ENCODE measurements at regions not wholly inside any gene's neighbourhood (a gene's known extent, or its start where the extent isn't known, plus 50 kb on each side); places are given as distances from the start of the nearest gene placed in this dataset.
A peak's percentile ranks its signal among the peaks of the same experiment; 100 is the strongest.

DNA sequence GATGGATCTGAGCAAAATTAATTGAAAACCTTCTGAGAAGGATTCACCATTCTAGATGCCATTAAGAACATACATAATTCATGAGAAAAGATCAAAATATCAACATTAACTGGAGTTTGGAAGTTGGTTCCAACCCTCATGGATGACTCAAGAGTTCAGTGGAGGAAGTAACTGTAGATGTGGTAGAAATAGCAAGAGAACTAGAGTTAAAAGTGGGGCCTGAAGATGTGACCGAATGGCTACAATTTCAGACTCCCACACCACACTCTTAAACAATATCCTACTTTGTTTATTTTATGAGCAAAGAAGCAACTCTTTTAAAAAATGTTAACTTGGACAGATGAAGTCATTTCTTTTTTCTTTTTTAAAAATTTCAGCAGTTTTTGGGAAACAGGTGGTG, 354.3 kb downstream of the KLF12 start:
- no peak for DNase-seq

DNA sequence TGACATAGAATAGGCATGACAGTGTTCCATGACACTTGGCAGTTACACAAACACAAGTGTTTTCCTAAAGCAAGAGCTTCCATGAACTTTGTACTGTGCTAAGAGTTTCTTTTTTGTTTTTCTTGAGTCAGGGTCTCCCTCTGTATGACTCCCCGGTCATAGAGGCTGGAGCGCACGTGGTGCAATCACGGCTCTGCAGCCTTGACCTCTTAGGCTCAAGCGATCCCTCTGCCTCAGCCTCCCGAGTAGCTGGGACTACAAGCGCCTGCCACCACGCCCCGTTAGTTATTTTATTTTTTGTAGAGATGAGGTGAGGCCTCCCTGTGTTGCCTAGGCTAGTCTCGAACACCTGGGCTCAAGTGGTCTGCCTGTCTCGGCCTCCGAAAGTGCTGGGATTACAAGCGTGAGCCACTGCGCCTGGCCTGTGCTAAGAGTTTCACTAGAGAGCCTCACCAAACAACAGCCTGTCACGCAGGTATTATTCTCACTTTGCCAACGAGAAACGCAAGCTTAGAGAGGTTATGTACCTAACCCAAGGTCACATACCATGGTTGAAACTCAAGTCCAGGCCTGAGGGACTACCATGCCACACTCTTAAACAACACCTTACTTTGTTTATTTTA, 355.9 kb downstream of the KLF12 start:
- no peak for DNase-seq

DNA sequence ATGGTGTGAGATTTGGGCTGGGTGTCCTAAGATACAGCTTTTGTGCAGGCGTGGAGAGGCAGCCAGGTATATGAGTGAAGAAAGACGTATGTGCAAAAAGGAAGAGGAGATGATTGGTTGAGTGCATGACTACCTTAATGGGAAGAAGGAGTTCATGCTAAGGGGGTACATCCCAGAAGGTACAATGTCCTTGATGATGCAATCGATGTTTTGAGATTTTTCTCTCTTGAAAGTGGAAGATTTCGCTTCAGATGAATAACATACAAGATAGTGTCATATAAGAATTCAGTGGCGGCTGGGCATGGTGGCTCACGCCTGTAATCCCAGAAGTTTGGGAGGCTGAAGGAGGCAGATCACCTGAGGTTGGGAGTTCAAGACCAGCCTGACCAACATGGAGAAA, 357.1 kb downstream of the KLF12 start:
- DNase-seq = no peak

DNA sequence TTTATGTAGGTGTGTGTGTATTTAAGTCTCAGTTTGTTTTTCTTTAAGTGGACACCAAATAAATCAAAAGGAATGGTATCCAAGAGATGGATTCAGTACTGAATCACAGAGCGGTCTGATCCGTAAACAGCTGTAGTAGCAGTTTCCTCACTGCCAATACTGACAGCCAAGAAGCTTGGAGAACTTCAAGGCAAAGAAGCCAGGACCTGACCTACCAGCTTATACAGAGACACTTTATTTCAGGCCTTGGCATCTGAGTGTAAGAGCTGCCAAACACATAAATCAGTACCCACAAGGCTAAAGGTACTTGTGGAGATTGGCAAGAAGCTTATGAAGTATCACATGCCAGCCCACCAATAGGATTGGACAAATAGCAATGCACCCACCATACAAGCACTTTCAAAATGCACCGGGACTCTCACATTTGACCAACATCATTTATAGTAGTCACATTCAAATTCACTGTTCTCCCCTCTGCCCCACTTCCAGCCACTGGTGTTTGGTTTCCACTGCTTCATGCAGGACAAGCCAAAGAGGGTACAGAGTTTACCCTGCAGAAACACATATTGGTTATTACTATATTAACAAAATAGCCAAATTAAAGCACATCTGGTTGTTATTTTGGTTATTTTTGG, 357.9 kb downstream of the KLF12 start:
- no peak for DNase-seq

DNA sequence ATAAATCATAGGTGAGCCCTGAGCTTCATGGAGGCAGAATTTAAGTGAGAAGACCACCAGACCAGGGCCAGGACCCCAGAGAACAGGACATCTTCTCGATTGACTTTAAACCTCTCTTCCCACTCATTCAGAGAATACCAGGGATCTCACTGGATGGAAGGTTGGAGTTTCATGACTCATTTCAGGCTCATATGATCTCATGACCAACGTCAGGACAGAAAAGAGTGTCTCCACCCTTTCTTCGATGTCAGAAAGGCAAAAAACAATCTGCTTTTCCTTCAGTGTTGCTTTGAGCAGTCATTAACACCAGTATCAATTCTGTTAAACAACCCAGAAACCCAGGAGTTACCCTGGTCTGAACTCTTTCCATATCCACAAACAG, 361.0 kb downstream of the KLF12 start:
- no peak for DNase-seq

DNA sequence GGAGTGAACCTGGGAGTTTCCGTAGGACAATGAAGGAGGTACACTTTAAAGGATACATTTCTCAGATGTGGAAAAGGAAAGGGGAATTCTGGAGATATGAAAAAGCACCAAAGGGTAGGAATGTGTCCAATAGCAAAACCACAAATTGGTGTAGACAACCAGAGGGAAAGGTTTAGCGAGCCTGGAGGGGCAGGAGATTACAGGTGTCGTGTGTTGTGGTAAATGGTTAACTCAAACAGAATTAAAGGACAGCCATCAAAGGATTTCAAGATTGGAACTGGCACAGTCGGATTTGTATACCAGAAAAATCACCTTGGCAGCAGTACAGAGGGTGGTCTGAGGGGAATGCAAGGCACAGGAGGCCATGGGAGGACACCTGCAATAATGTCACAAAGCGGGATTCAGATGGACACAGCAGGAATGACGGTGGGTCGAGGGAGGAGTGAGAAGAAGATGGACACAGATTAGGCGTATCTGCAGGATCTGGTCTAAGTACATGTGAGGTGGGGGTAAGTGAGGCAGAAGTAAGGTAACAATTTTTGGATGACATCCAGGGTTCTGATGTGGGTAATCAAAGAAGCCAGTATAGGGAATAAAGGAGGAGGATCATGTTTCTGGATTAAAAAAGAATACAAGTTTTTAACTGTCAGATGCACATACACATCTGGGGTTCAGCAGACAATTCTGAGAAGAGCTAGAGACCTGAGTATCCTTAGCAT, 361.6 kb downstream of the KLF12 start:
- DNase-seq = no peak

DNA sequence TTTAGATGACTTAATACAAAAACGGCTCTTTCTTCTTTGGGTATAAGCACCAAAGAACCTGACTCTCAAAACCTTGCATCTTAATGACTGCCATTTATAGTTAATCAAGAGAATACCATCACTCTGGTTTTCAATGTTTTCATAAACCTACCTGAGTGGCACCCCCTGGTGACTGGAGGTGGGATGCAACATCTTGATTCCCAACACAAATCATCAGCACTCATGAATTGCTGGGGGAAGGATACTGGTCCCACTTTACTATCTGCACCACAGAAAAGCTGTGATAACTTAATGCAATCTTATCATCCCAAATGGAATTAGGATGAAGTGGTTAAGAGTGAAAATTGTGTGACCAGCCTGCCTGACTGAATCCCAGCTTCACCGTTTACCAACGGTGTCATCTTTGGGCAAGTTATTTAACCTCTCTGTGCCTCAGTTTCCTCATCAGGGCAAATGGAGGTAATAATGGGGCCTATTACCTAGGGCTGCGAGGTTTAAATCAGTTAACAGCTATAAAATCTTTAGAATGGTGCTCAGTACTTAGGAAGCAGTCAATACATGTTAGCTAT, 366.4 kb downstream of the KLF12 start:
- DNase-seq = no peak

DNA sequence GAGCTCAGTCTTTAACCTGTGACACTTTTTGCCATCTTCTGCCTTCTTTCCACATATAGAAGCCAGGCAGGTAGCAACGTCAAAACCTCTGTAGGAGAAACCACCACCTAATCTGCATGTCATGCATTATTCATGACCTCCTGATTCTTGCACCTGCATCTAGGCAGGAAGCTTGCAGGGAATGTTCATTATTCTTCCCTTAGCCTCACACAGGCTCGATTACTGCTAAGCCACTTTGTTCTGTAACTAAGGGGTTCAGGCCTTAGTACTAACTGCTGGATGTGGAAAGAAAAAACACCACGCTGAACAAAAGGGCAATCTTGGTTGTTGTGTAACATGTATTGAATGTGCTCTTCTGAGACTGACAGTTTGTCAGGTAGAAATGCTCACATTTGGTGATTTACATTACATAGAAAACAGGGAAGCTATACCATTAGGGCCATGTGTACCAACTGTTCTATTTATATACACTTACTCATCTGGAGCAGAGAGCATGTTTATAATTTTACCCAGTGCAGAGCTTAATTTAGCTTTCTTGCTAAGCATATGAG, 366.9 kb downstream of the KLF12 start:
- no peak for DNase-seq

DNA sequence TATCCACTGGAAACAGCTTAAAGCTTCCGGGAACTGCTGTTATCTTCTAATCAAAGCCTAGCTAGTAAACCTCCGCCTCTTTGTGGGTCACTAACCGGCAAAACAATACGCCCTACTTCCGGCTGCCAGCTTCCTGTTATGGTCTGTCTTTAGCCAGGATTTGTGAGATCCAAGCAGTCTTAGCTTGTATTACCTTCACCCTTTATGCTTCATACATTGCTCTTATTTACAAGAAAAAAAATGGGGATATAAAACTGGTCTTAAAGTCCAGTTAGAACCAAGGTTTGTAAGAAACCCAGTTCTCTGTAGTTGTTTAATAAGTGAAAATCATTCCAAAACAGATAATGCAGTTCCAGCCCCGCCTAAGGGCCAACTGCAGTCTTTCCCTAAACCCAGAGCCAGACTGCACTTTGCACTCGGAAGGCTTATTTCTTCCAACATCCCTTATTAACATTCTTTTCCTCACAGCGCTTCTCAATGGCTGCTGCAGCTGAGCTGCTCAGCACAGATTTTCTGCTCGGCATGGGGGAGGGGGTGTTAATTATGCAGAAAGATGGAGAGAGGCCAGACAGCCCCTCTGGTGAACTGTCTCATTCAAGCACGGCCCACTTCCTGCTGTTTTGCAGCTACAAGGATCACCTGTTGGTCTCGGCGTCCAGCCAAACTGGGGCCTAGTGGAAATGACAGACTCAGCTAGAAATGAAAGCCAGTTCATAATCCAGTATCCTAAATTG, 368.4 kb downstream of the KLF12 start:
- peak; percentile 28 for DNase-seq

DNA sequence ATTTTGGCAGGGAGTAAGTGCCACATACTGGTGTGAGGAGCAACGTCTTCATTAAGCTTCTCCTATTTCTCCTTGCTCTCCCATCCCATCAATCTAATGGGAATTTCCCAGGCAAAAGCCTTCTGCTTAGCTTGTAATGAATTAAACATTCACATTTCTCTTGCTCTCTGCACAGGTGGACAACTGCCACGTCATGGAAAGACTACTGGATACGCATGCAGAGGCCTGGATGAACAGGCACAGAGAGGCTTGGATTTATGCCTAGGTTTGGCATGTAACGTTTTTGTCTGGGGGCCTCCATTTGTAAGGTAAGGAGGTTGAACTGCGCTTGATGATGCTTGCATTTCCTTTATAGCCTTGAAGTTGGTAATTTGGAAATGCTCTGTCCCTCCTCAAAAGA, 374.8 kb downstream of the KLF12 start:
- no peak for DNase-seq

DNA sequence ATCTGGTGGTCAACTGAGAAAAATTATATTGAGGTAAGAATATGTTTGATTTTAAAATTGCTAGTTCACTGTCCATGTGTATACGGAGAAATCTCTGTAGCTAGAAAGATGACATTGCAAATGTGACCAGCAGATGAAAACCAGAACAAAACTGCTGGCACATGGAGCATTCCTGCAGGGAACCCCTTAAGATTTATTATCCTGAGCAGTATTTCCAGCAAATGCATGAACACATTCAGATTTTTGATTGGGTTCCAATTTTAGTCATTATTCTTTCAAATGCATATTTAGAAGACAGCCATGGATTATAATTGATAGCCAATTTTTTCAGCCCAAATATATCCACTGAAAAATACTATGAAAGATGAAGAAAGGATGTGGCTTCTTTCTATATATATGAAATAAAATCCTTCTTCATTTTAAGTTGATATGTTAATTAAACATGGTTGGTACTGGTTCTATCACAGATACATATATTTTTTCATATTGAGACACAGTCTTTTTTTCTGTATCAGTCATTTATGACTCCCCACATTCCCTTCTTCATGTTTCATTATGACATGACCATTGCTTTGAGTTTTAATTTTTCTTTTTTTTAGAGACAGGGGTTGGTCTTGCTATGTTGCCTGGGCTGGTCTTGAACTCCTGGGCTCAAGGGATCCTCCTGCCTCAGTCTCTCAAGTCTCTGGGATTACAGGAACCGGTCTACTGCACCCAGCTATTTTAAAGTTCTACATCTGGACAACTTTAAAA, 376.5 kb downstream of the KLF12 start:
- no peak for DNase-seq

DNA sequence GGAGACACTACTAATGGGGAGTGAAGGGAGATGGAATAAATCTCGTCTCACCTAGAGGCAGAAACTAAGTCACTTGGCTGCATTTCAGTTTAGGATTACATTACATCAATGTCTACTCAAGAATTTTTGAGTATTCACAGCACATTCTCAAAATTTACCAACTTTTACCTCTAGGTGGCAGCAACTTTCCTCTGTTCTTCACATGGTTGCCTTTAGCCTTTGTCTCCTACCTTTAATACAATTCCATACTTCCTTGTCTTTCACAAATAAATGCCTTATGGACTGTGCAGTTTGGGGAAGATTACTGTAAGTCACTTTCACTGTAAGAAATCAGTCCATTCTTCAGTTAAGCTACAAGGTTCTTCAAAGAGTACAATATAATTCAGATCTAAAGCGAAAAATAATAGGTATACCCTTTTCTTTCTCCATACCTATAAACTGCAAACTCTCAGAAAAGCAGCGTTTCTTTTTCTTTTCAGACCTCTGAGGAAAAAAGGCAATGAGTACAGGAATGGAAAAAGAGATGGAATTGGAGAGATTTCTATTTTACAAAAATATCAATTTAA, 379.4 kb downstream of the KLF12 start:
- DNase-seq = peak; percentile 41

DNA sequence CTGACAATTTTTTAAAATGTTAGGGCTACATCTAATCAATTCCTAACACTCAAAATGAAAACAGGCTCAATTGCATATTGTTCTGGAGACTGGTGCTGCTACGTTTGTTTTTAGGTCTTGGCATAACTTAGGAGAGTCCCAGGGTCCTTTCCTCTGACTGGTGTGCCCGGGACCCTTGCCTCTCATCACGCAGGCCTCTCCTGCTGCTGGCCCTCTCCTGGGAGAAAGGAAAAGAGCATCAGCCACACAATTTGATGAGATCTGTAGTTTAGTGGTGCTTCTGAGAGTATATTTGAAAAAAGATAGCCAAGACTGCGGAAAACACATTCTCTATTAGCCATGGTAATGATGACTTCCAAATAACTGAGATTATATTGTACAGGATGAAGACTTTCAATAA, 380.0 kb downstream of the KLF12 start:
- DNase-seq = no peak

DNA sequence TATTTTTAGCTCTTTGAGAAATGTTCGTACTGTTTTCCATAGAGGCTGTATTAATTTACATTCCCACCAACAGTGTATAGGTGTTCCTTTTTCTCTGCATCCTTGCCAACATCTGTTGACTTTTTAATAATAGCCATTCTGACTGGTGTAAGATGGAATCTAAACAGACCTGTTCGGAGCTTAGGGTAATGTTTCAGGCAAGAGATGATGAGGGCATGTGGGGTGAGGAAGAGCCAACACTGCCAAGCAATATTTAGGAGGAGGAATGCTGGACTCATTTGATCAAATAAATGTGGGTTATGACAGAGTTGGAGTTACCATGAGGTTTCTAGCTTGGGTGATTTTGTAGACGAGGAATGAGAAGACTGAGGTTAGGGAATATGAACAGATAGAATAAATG, 382.9 kb downstream of the KLF12 start:
- DNase-seq = no peak

DNA sequence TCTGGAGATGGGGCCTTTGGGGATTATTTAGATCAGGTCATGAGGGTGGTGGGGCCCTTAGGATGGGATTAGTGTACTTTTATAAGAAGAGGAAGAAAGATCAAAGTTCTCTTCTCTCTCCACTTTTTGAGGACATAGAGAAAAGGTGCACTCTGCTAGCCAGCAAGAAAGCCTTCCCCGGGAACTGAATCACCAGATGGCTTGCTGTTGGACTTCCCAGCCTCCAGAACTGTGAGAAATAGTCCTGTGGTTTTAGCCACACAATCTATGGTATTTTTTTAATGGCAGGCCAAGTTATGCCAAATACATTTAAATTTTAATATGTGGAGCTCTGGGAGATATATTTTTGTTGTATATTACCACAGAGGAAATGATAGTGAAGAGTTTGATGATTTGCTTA, 385.8 kb downstream of the KLF12 start:
- DNase-seq = no peak

DNA sequence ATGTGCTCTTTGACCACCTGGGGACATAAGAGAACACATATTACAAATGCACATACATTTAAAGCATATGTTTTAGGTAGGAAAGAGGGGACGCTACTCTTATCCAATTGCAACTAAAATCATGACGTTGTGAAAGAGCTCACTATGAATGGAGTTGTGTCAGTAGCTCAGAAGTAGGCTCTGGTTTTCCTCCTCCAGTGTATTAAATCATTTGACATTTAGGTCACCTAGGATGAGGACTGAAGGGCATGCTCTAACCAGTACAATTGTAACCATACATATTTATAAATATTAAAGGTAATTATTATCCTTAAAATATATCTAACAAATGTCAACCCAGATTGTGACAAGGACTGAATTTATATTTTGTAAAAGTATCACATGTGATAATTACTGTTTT, 389.0 kb downstream of the KLF12 start:
- no peak for DNase-seq

DNA sequence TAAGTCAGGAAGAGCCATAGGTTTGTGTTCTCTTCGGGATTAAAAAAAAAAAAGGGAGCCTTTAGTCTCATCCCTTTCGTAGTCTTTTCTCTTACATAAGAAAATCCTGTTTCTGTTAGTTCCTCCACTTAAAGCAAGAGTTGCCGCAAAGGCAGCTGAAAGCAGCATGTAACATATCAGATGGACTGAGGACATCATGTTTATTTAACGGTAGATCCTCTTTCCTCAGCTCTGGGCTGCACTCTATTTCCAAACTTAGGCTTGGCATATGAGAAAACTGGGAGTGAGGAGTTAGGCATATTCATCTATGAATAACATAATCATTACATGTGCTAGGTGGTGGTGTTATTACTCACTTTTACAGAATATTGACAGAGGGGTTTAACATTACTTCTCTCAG, 391.2 kb downstream of the KLF12 start:
- no peak for DNase-seq

DNA sequence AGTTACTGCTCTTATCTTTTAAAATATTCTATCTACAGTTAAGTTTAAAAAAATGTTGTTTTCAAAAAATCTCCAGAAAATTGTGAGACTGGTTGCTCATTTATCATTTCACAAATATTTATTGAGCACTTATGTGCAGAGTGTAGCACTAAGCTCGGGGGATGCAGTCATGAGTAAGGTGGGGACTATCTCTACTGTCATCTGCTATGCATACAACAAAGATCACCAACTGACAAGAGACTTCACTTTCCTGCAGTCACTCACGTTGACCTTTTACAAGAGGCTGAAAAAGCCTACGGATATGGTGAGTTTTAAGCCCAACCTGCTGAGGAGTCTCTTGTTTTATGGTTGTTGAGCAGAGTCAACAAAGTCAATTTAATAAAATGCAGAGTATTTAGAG, 392.5 kb downstream of the KLF12 start:
- DNase-seq = no peak

DNA sequence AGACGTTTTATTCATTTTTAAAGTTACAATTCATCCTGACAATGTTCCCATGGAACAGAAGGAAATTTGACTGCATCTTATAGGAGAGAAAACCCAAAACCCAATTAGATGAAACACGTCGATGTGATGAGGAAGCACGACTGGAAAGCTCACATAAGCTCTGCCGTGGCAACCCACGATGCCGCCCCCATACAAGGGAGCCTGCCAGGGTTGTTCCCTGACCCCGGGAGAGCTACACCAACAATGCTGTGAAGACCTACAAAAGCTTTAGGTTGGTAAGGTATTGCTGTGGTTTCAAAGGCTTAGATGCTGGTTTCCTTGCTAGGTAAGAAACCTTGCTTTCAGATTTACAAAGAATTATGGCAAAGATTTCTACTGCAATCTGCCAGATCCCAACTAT, 393.1 kb downstream of the KLF12 start:
- DNase-seq = no peak

DNA sequence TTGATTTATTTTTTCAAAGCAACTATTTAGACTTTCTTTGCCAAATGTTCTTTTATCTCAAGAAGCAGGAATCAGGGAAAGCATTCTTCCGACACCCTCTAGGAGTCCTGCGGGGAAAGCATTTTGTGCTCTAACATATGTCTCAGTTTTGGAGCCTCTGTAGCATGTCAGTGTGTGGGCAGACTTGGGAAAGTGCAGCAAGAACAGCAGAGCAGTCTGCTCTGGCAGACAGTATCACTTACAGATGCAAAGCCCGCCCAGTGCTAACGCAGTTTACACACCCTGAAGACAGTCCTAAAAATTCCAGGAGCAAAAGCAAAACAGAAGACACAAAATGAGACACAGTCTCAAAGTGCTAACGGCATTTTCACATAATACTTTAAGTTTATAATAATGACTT, 393.5 kb downstream of the KLF12 start:
- DNase-seq = no peak

DNA sequence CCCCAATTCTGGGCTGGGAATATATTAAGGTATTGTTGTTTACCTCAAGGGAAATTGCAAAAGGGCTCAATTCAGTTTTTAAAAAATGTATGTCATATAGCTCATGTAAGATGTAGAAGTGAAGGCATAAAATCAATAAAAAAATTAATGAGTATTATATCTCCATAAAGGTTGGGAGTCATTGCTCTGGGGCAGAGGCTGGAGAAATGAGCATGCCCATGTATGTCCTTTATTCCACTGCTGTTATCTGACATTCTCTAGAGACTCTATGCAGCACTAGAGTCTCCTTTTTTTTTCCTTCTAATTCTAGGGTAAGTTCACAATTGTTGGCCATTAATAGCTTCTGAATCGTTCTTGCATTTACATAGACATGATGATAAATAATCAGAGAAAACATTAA, 394.8 kb downstream of the KLF12 start:
- no peak for DNase-seq

DNA sequence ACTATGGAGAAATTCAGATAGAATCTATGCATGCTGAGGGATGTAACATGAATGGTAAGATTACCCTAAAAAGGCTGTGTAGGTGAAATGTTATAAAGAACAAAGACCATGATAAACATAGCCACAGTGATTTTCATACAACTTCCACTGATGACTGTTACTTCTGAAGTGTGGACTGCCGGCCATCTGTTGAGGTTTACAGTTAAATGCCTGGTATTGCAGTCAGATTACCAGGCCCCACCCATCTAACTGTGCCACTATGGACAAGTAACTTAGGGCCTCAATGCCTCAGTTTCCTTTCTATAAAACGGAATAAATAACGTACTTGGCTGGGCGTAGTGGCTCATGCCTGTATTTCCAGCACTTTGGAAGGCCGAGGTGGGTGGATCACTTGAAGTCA, 395.6 kb downstream of the KLF12 start:
- DNase-seq = no peak
